ENCODE measurements at regions not wholly inside any gene's neighbourhood (a gene's known extent, or its start where the extent isn't known, plus 50 kb on each side); places are given as distances from the start of the nearest gene placed in this dataset.

GRCh38 chr1:81618376-81618775 is 182.4 kb upstream of the ADGRL2 start:
- DNase-seq (ENCODE audit: low read depth) = no peak

- DNase-seq (ENCODE audit: low read depth) = peak; percentile 17
Measured at GRCh38 chr1:81617308-81617967, 183.3 kb upstream of the ADGRL2 start.

GRCh38 chr1:81613803-81614202 is 186.9 kb upstream of the ADGRL2 start:
- no peak for DNase-seq (ENCODE audit: low read depth)

GRCh38 chr1:81607924-81608323 is 192.8 kb upstream of the ADGRL2 start:
- DNase-seq (ENCODE audit: low read depth) = no peak

- no peak for DNase-seq (ENCODE audit: low read depth)
Measured at GRCh38 chr1:81607086-81607485, 193.6 kb upstream of the ADGRL2 start.

GRCh38 chr1:81606656-81607055 is 194.1 kb upstream of the ADGRL2 start:
- DNase-seq (ENCODE audit: low read depth) = no peak

GRCh38 chr1:81605023-81605422 is 195.7 kb upstream of the ADGRL2 start:
- DNase-seq (ENCODE audit: low read depth) = no peak

- no peak for DNase-seq (ENCODE audit: low read depth)
Measured at GRCh38 chr1:81600878-81601622, 199.7 kb upstream of the ADGRL2 start.

GRCh38 chr1:81600363-81600762 is 200.4 kb upstream of the ADGRL2 start:
- DNase-seq (ENCODE audit: low read depth) = no peak

GRCh38 chr1:81598623-81599022 is 202.1 kb upstream of the ADGRL2 start:
- no peak for DNase-seq (ENCODE audit: low read depth)

- DNase-seq (ENCODE audit: low read depth) = no peak
Measured at GRCh38 chr1:81597720-81598426, 202.9 kb upstream of the ADGRL2 start.

- DNase-seq (ENCODE audit: low read depth) = no peak
Measured at GRCh38 chr1:81596341-81596740, 204.4 kb upstream of the ADGRL2 start.

GRCh38 chr1:81594206-81594605 is 206.5 kb upstream of the ADGRL2 start:
- no peak for DNase-seq (ENCODE audit: low read depth)

GRCh38 chr1:81592233-81592632 is 208.5 kb upstream of the ADGRL2 start:
- no peak for DNase-seq (ENCODE audit: low read depth)

GRCh38 chr1:81590171-81590570 is 210.6 kb upstream of the ADGRL2 start:
- DNase-seq (ENCODE audit: low read depth) = no peak

GRCh38 chr1:81588149-81588548 is 212.6 kb upstream of the ADGRL2 start:
- DNase-seq (ENCODE audit: low read depth) = no peak

GRCh38 chr1:81587426-81587825 is 213.3 kb upstream of the ADGRL2 start:
- no peak for DNase-seq (ENCODE audit: low read depth)

GRCh38 chr1:81585371-81585770 is 215.4 kb upstream of the ADGRL2 start:
- no peak for DNase-seq (ENCODE audit: low read depth)

- no peak for DNase-seq (ENCODE audit: low read depth)
Measured at GRCh38 chr1:81584398-81584797, 216.3 kb upstream of the ADGRL2 start.

- no peak for DNase-seq (ENCODE audit: low read depth)
Measured at GRCh38 chr1:81583878-81584277, 216.9 kb upstream of the ADGRL2 start.

GRCh38 chr1:81582467-81582986 is 218.2 kb upstream of the ADGRL2 start:
- no peak for DNase-seq (ENCODE audit: low read depth)

- DNase-seq (ENCODE audit: low read depth) = no peak
Measured at GRCh38 chr1:81578867-81579266, 221.9 kb upstream of the ADGRL2 start.
